ENCODE measurements at regions not wholly inside any gene's neighbourhood (a gene's known extent, or its start where the extent isn't known, plus 50 kb on each side); places are given as distances from the start of the nearest gene placed in this dataset.

DNA sequence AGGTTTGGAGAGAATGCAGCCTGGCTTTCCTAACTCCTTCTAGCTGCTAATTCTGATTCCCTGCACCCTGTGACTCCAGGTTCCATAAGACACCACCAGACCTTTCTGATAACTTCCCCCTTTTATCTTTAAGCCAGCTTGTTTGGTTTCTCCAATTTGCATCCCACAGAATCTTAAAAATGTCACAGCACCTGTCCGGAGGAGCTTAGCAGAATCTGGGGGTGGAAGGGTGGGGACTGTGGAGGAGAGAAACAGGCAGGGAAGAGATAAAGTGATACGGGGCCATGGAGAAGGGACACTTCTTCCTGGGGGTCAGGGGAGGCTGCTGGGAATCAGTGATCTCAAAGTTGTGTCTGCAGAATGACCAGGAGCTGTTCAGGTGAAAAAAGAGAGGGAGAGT lies 59.4 kb downstream of the FOXL1 start:
- TF ChIP-seq CTCF (IDR thresholded peaks at IDR 0.05) = no peak
- H3K4me1 ChIP-seq (ENCODE audit: control insufficient read depth in 1 of 2, insufficient read depth in 1 of 2, low read depth in 1 of 2, low read length in 1 of 2) = no peaks in the 10 kb centered on the region
- H3K4me3 ChIP-seq (ENCODE audit: low read depth in 1 of 2, low read length in 1 of 2) = no peak overlapping the region
- no peaks in the 10 kb centered on the region for H3K36me3 ChIP-seq
- peaks cover 9% of the 10 kb centered on the region for H3K27me3 ChIP-seq
- H3K9me3 ChIP-seq = no peaks in the 10 kb centered on the region
- H3K27ac ChIP-seq = no peak overlapping the region

- no peaks in the 10 kb centered on the region for H3K4me1 ChIP-seq (ENCODE audit: control insufficient read depth in 1 of 2, insufficient read depth in 1 of 2, low read depth in 1 of 2, low read length in 1 of 2)
- no peak for TF ChIP-seq CTCF (IDR thresholded peaks at IDR 0.05)
- H3K36me3 ChIP-seq = no peaks in the 10 kb centered on the region
These were observed 60.3 kb downstream of the FOXL1 start for GRCh38 chr16:86638642-86639041.

GRCh38 chr16:86639354-86639753 lies 61.0 kb downstream of the FOXL1 start:
- peaks cover 9% of the 10 kb centered on the region for H3K27me3 ChIP-seq

More at GRCh38 chr16:86638642-86639041, 60.3 kb downstream of the FOXL1 start:
- Histone ChIP-seq H3K27me3 (peaks cover 9% of the 10 kb centered on the region), H3K9me3 (no peaks in the 10 kb centered on the region), H3K4me3 (ENCODE audit: low read depth in 1 of 2, low read length in 1 of 2) (no peak overlapping the region), H3K27ac (no peak overlapping the region)

DNA sequence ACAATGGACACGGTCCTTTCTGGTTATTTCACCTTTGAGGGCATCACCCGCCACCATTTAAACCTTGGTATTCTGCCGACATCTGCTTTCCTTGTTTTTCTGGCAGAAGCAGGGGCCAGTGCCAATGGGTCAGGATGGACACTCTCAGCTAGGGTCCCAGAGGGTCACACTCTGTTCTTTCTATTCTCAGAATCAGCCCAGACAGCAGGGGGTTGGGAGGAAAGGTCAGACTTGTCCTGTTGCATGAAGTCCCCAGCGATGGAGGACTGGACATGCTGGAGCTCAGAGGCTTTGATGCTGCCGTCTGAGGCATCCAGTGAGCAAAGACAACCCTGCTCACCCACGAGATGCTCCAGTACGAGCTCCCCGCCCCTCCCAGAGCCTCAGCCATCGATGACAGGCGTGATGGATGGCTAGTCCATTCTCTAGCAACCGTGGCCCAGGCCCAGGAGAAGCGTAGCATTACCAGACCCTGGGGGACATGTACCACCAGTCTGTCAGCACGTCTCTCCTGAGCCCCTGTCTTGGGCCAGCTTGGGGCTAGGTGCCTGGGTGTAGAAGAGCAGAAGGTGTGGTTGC lies 62.0 kb downstream of the FOXL1 start:
- H3K27me3 ChIP-seq = peaks cover 9% of the 10 kb centered on the region
- no peaks in the 10 kb centered on the region for H3K4me1 ChIP-seq (ENCODE audit: control insufficient read depth in 1 of 2, insufficient read depth in 1 of 2, low read depth in 1 of 2, low read length in 1 of 2)
- H3K36me3 ChIP-seq = no peaks in the 10 kb centered on the region
- no peaks in the 10 kb centered on the region for H3K9me3 ChIP-seq
- no peak for TF ChIP-seq CTCF (IDR thresholded peaks at IDR 0.05)
- no peak overlapping the region for H3K4me3 ChIP-seq (ENCODE audit: low read depth in 1 of 2, low read length in 1 of 2)
- H3K27ac ChIP-seq = no peak overlapping the region

More at GRCh38 chr16:86639354-86639753, 61.0 kb downstream of the FOXL1 start:
- Histone ChIP-seq H3K36me3 (no peaks in the 10 kb centered on the region), H3K27ac (no peak overlapping the region), H3K9me3 (no peaks in the 10 kb centered on the region), H3K4me3 (ENCODE audit: low read depth in 1 of 2, low read length in 1 of 2) (no peak overlapping the region), H3K4me1 (ENCODE audit: control insufficient read depth in 1 of 2, insufficient read depth in 1 of 2, low read depth in 1 of 2, low read length in 1 of 2) (no peaks in the 10 kb centered on the region)
- TF ChIP-seq CTCF (IDR thresholded peaks at IDR 0.05) = no peak

DNA sequence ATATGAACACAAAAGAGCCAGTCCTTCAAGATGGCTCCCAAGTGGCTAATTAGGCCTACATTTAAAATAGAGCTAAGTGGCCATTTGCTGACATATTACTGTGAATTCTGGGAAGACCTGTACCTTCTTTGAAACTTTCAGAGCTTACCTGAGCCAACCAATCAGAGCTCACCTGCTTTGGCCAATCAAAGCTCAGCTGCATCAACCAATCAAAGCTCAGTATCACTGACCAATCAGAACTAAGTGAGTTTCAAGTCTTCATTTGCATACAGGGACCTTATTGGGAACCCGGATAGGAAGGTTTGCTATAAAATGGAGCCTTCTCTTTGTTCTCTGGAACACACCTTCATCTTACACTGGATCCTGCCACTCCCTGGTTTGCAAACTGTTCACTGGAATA lies 63.7 kb downstream of the FOXL1 start:
- TF ChIP-seq CTCF (IDR thresholded peaks at IDR 0.05) = no peak
- H3K4me3 ChIP-seq (ENCODE audit: low read depth in 1 of 2, low read length in 1 of 2) = no peak overlapping the region
- no peaks in the 10 kb centered on the region for H3K9me3 ChIP-seq
- H3K4me1 ChIP-seq (ENCODE audit: control insufficient read depth in 1 of 2, insufficient read depth in 1 of 2, low read depth in 1 of 2, low read length in 1 of 2) = no peaks in the 10 kb centered on the region
- H3K27ac ChIP-seq = no peak overlapping the region
- no peaks in the 10 kb centered on the region for H3K27me3 ChIP-seq
- H3K36me3 ChIP-seq = no peaks in the 10 kb centered on the region

- Histone ChIP-seq H3K4me1 (ENCODE audit: control insufficient read depth in 1 of 2, insufficient read depth in 1 of 2, low read depth in 1 of 2, low read length in 1 of 2) (no peaks in the 10 kb centered on the region), H3K9me3 (no peaks in the 10 kb centered on the region), H3K4me3 (ENCODE audit: low read depth in 1 of 2, low read length in 1 of 2) (no peak overlapping the region), H3K36me3 (no peaks in the 10 kb centered on the region), H3K27ac (no peak overlapping the region), H3K27me3 (no peaks in the 10 kb centered on the region)
- no peak for TF ChIP-seq CTCF (IDR thresholded peaks at IDR 0.05)
These were observed 65.3 kb downstream of the FOXL1 start for GRCh38 chr16:86643671-86644070.

Measured in neutrophil (primary cell).